HCT116 (cell line): ENCODE measurements at regions not wholly inside any gene's neighbourhood (a gene's known extent, or its start where the extent isn't known, plus 50 kb on each side); places are given as distances from the start of the nearest gene placed in this dataset.

Source experiments
- ATAC-seq: fragments of 200-7000 bp; cut with Tn5 transposase; 2 replicates; pipeline ENCODE4 v1.9.1; 2020; ENCODE audit warnings: mild to moderate bottlenecking, moderate library complexity
- BruUV-seq: library from RNA; stranded (reverse); fragments of 400-500 nt; replicated peaks from 2 replicates; lab custom pipeline; 2021; lab: Mats Ljungman, UMichigan
- CTCF ChIA-PET: fragments of 300-600 bp; sonication (Branson Sonifier 250); formaldehyde crosslinking; loops from one replicate; lab custom pipeline; 2021; ENCODE audit warnings: antibody characterized with exemption; lab: Charles Lee
- POLR2A ChIA-PET: fragments of 300-600, 350-600 bp; sonication (Branson Sonifier 250); formaldehyde crosslinking; loops from one replicate; lab custom pipeline; 2021; ENCODE audit warnings: antibody characterized with exemption; lab: Charles Lee
- RAD21 ChIA-PET, 2 experiments: fragments of 300-600 bp; sonication (Branson Sonifier 250); formaldehyde crosslinking; loops; one replicate each; lab custom pipeline; 2023; ENCODE audit warnings: low total read pairs in 2 of 2; ENCODE audit not compliant: uncharacterized antibody in 2 of 2, unreplicated experiment in 2 of 2, low non-redundant PET in 1 of 2; lab: Charles Lee
- DNase-seq: peaks from one replicate; pipeline ENCODE4 v3.0.0-alpha.2; 2010; ENCODE audit warnings: low read depth, low spot score
- H2AFZ ChIP-seq: fragments of 200-600 bp; shearing (Covaris generic), sonication (generic); 2 replicates; pipeline ENCODE4 v1.6.1; 2017; ENCODE audit warnings: low read depth, mixed run types, mixed read lengths, antibody characterized with exemption, low read length; ENCODE audit not compliant: poor library complexity, severe bottlenecking
- H3K27ac ChIP-seq: 2 replicates; pipeline ENCODE4 v1.5.1; 2012; ENCODE audit warnings: low read depth, low read length
- H3K27me3 ChIP-seq: fragments of 200-600 bp; sonication (generic); 2 replicates; pipeline ENCODE4 v1.6.1; 2016; ENCODE audit warnings: mixed run types, low read length, mixed read lengths; ENCODE audit not compliant: insufficient read depth
- H3K36me3 ChIP-seq, 2 experiments: fragments of 200-500 bp in 1 of 2; fragments of 200-600 bp in 1 of 2; sonication (Bioruptor generic) in 1 of 2; sonication (generic) in 1 of 2; 2 replicates each; pipeline versions ENCODE4 v1.5.1 to v1.6.1; 2014 to 2016; ENCODE audit warnings: low read length in 2 of 2, inconsistent platforms in 1 of 2, mixed read lengths in 1 of 2, mixed run types in 1 of 2; ENCODE audit not compliant: insufficient read depth in 2 of 2, control insufficient read depth in 1 of 2
- H3K4me1 ChIP-seq, 2 experiments: fragments of 200-600 bp in 1 of 2; sonication (generic) in 1 of 2; 2 replicates each; pipeline versions ENCODE4 v1.5.1 to v1.6.1; 2012 to 2017; ENCODE audit warnings: low read length in 2 of 2, inconsistent platforms in 1 of 2, mild to moderate bottlenecking in 1 of 2, mixed read lengths in 1 of 2, mixed run types in 1 of 2, moderate library complexity in 1 of 2; ENCODE audit not compliant: insufficient read depth in 2 of 2, control insufficient read depth in 1 of 2
- H3K4me2 ChIP-seq: fragments of 200-600 bp; sonication (generic); 2 replicates; pipeline ENCODE4 v1.6.1; 2017; ENCODE audit warnings: mixed run types, low read length, mixed read lengths
- H3K4me3 ChIP-seq, 2 experiments: fragments of 200-600 bp in 1 of 2; sonication (generic) in 1 of 2; replicated peaks in 1 of 2; 2 replicates each; pipeline ENCODE4 v1.5.1; 2011 to 2016; ENCODE audit warnings: low read length in 2 of 2, control low read depth in 1 of 2, low read depth in 1 of 2, mild to moderate bottlenecking in 1 of 2, mixed read lengths in 1 of 2, mixed run types in 1 of 2
- H3K79me2 ChIP-seq: fragments of 200-600 bp; sonication (generic); 2 replicates; pipeline ENCODE4 v1.6.1; 2017; ENCODE audit warnings: mild to moderate bottlenecking, mixed run types, low read length, moderate library complexity, mixed read lengths; ENCODE audit not compliant: insufficient read depth
- H3K9ac ChIP-seq: fragments of 200-600 bp; sonication (generic); 2 replicates; pipeline ENCODE4 v1.6.1; 2016; ENCODE audit warnings: low read length, mixed read lengths
- H3K9me2 ChIP-seq: fragments of 200-600 bp; sonication (generic), shearing (Covaris generic); 2 replicates; pipeline ENCODE4 v1.6.1; 2017; ENCODE audit warnings: mixed run types, mild to moderate bottlenecking, moderate library complexity; ENCODE audit not compliant: insufficient read depth
- H3K9me3 ChIP-seq, 2 experiments: fragments of 200-500 bp in 1 of 2; fragments of 200-600 bp in 1 of 2; sonication (Bioruptor generic) in 1 of 2; sonication (generic) in 1 of 2; 2 replicates each; pipeline ENCODE4 v1.6.1; 2014 to 2017; ENCODE audit warnings: low read length in 2 of 2, mixed read lengths in 2 of 2, inconsistent platforms in 1 of 2, low read depth in 1 of 2, mild to moderate bottlenecking in 1 of 2, mixed run types in 1 of 2, moderate library complexity in 1 of 2; ENCODE audit not compliant: control insufficient read depth in 1 of 2, insufficient read depth in 1 of 2
- H4K20me1 ChIP-seq: fragments of 200-600 bp; sonication (generic), shearing (Covaris generic); 2 replicates; pipeline ENCODE4 v1.6.1; 2017; ENCODE audit warnings: mixed run types, mild to moderate bottlenecking, moderate library complexity; ENCODE audit not compliant: insufficient read depth
- ATF3 ChIP-seq: IDR thresholded peaks from 2 replicates; pipeline ENCODE4 v1.6.1; 2012
- EZH2phosphoT487 ChIP-seq: fragments of 200-600 bp; IDR thresholded peaks from 2 replicates; pipeline ENCODE4 v1.6.1; 2018; ENCODE audit warnings: antibody characterized with exemption, borderline replicate concordance
- JUND ChIP-seq: IDR thresholded peaks from 2 replicates; pipeline ENCODE4 v1.6.1; 2012
- MAX ChIP-seq: IDR thresholded peaks from 2 replicates; pipeline ENCODE4 v1.6.1; 2012
- RAD21 ChIP-seq: IDR thresholded peaks from 2 replicates; pipeline ENCODE4 v1.6.1; 2012; ENCODE audit warnings: low read depth, mild to moderate bottlenecking
- SP1 ChIP-seq: IDR thresholded peaks from 2 replicates; pipeline ENCODE4 v1.6.1; 2012; ENCODE audit warnings: low read depth
- TCF7L2 ChIP-seq: IDR thresholded peaks from 2 replicates; pipeline ENCODE4 v1.7.0; 2011; ENCODE audit warnings: borderline replicate concordance, inconsistent platforms; ENCODE audit not compliant: insufficient read depth, insufficient read length; ENCODE audit errors: extremely low read depth
- YY1 ChIP-seq: IDR thresholded peaks from 2 replicates; pipeline ENCODE4 v1.6.1; 2011; ENCODE audit warnings: low read length, low read depth, moderate library complexity, mild to moderate bottlenecking; ENCODE audit not compliant: insufficient replicate concordance; ENCODE audit errors: extremely low read depth
- ZBTB33 ChIP-seq: IDR thresholded peaks from 2 replicates; pipeline ENCODE4 v1.6.1; 2011; ENCODE audit warnings: mild to moderate bottlenecking, low read length, moderate library complexity; ENCODE audit not compliant: insufficient replicate concordance; ENCODE audit errors: extremely low read depth
- intact Hi-C: fragments of 100-400 bp; cut with micrococcal nuclease; formaldehyde crosslinking; loops from 2 replicates; pipeline ENCODE4 v1.10.0; 2022

- TF ChIP-seq JUND (no peak), YY1 (no peak), ZBTB33 (no peak), MAX (no peak), EZH2phosphoT487 (no peak)
Observed at GRCh38 chr18:76233406-76233805, 261.6 kb downstream of the ZNF516 start (continued).

- intact Hi-C loops, result no loop called here
- H3K9me3 ChIP-seq, result no peaks in the 10 kb centered on the region
- H4K20me1 ChIP-seq, result no peaks in the 10 kb centered on the region
- no TSS peak for BruUV-seq
- H3K9me2 ChIP-seq, result no peaks in the 10 kb centered on the region
- peaks cover 13% of the 10 kb centered on the region; the same call in 1 of the 2 replicates for H3K27me3 ChIP-seq
- ATAC-seq (no peak), DNase-seq (no peak)
- CTCF ChIA-PET, result no interaction called here
- H3K79me2 ChIP-seq, result no peaks in the 10 kb centered on the region
- POLR2A ChIA-PET, result no interaction called here
- no peaks in the 10 kb centered on the region for H3K4me1 ChIP-seq
- H3K4me3 ChIP-seq, result no peak overlapping the region
- no peak overlapping the region for H2AFZ ChIP-seq
- H3K9ac ChIP-seq, result no peak overlapping the region
- RAD21 ChIA-PET, result no interaction called here
- no peaks in the 10 kb centered on the region for H3K36me3 ChIP-seq
- no peak overlapping the region for H3K27ac ChIP-seq
- TF ChIP-seq YY1 (no peak), ZBTB33 (no peak), EZH2phosphoT487 (no peak), ATF3 (no peak), SP1 (no peak), RAD21 (no peak), TCF7L2 (peak; percentile 12)
- no peak overlapping the region for H3K4me2 ChIP-seq
Observed at GRCh38 chr18:76232779-76233178, 262.3 kb downstream of the ZNF516 start.
